ENCODE measurements at regions not wholly inside any gene's neighbourhood (a gene's known extent, or its start where the extent isn't known, plus 50 kb on each side); places are given as distances from the start of the nearest gene placed in this dataset.

GRCh38 chr16:7270006-7270405 is 62.6 kb upstream of the RBFOX1 start:
- no peak for TF ChIP-seq CTCF (IDR thresholded peaks at IDR 0.05 in 4 of 5, conservative IDR thresholded peaks at IDR 0.05 in 1 of 5)
- TF ChIP-seq POLR2A (IDR thresholded peaks at IDR 0.05) = no peak
